Effector memory CD4-positive, alpha-beta T cell (primary cell): ENCODE measurements at regions not wholly inside any gene's neighbourhood (a gene's known extent, or its start where the extent isn't known, plus 50 kb on each side); places are given as distances from the start of the nearest gene placed in this dataset.

Experiments used
- DNase-seq, 3 donors: peaks; one replicate each; pipeline ENCODE4 v3.0.0-alpha.2; 2020
- H3K27ac ChIP-seq: 2 replicates; pipeline ENCODE4 v1.7.0; 2013; ENCODE audit warnings: mild to moderate bottlenecking, low read length, moderate library complexity; ENCODE audit not compliant: insufficient read depth, poor library complexity, severe bottlenecking
- H3K27me3 ChIP-seq: replicated peaks from 2 replicates; pipeline ENCODE4 v1.7.0; 2013; ENCODE audit warnings: mild to moderate bottlenecking, low read length; ENCODE audit not compliant: insufficient read depth, control insufficient read depth, poor library complexity, severe bottlenecking
- H3K36me3 ChIP-seq: 2 replicates; pipeline ENCODE4 v1.7.0; 2013; ENCODE audit warnings: mild to moderate bottlenecking, low read length, moderate library complexity; ENCODE audit not compliant: control insufficient read depth, insufficient read depth
- H3K4me1 ChIP-seq: 2 replicates; pipeline ENCODE4 v1.7.0; 2013; ENCODE audit warnings: low read length, mild to moderate bottlenecking; ENCODE audit not compliant: control insufficient read depth, insufficient read depth, poor library complexity, severe bottlenecking
- H3K4me3 ChIP-seq: 2 replicates; pipeline ENCODE4 v1.7.0; 2013; ENCODE audit warnings: low read length, low read depth, mild to moderate bottlenecking; ENCODE audit not compliant: insufficient read depth, poor library complexity, severe bottlenecking
- H3K9me3 ChIP-seq: 2 replicates; pipeline ENCODE4 v1.7.0; 2013; ENCODE audit warnings: mild to moderate bottlenecking, low read length, moderate library complexity; ENCODE audit not compliant: control insufficient read depth

DNA sequence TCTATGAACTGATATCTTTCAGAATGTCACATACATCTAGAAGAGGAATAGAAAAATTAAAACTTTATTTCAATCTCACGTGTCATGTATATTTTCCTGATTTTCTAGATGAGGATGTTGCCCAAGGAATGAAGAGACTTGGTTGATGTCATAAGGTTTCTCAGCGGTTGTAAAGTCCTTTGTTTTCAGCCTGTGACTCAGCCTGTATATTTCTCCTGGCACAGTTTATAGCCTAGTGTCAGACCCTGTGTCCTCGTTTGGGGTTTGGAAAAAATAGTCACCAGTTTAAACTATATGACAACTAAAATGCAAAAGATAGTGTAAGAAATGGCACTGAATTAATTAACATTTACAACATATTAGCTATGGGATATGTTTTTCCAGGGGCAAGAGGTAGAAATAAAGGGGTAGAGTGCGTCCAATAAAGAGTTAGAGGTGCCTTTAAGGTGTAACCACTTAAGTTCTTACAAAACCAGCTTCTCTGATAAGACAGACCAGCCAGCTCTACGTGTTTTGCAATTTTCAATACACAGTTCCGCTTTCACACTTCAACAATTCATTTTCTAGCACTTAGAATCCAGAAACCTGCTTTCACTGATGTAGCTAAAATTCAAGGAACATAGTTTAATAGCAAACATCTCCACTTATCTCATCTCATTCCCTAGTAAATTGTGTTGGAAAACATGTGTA is 1432.6 kb upstream of the TENM4 start:
- DNase-seq, result no peak
- no peak overlapping the region for H3K27ac ChIP-seq
- H3K27me3 ChIP-seq, result no peaks in the 10 kb centered on the region
- no peaks in the 10 kb centered on the region for H3K36me3 ChIP-seq
- H3K4me3 ChIP-seq, result no peak overlapping the region
- H3K9me3 ChIP-seq, result peaks cover 4% of the 10 kb centered on the region
- no peaks in the 10 kb centered on the region for H3K4me1 ChIP-seq

- Histone ChIP-seq H3K36me3 (no peaks in the 10 kb centered on the region), H3K4me3 (no peak overlapping the region), H3K27me3 (no peaks in the 10 kb centered on the region), H3K9me3 (peaks cover 4% of the 10 kb centered on the region), H3K4me1 (no peaks in the 10 kb centered on the region), H3K27ac (no peak overlapping the region)
- DNase-seq, result no peak
These were observed 1431.4 kb upstream of the TENM4 start for GRCh38 chr11:80872116-80872728.

- Histone ChIP-seq H3K9me3 (peaks cover 4% of the 10 kb centered on the region), H3K27ac (no peak overlapping the region), H3K4me3 (no peak overlapping the region), H3K36me3 (no peaks in the 10 kb centered on the region), H3K27me3 (no peaks in the 10 kb centered on the region), H3K4me1 (no peaks in the 10 kb centered on the region)
- no peak for DNase-seq
These were observed 1428.0 kb upstream of the TENM4 start for GRCh38 chr11:80868831-80869230.

DNA sequence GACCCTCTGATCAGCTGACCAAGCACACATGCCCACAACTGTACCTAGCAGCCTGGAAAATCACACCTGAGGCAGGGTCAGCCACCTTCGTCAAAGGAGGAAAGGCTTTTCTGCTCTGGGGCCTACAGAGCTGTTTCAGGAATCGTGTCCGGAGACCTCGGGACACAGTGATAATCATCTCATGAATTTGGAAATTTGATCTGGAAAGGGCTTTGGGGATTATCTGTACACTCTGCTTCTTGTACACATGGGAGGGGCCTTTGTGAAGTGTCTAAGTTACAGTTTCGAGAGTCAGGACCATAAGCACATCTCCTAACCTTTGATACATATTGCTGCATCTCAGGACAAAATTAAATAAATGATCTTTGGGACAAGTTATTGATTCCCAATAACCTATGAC is 1421.2 kb upstream of the TENM4 start:
- Histone ChIP-seq H3K27me3 (no peaks in the 10 kb centered on the region), H3K9me3 (no peaks in the 10 kb centered on the region), H3K27ac (no peak overlapping the region), H3K4me3 (no peak overlapping the region), H3K36me3 (no peaks in the 10 kb centered on the region), H3K4me1 (no peaks in the 10 kb centered on the region)
- DNase-seq, result no peak

DNA sequence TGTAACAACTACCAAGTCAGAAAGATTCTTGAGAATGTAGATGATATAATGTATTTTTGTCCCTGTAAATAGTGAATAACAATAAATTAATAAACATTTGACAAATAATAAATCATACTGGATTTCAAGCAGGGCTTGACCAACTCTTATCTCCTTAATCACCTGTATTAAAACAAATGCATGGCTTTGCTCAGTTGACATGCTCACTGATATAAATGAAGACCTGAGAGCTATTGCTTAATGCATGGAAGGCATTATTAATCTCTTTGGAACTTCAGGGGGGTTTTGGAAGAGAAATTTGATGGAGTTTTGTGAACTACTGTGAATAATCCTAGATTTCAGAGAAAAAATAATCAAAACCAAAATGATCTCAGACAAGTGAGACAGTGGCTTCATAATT is 1420.4 kb upstream of the TENM4 start:
- Histone ChIP-seq H3K27ac (no peak overlapping the region), H3K27me3 (no peaks in the 10 kb centered on the region), H3K4me3 (no peak overlapping the region), H3K4me1 (no peaks in the 10 kb centered on the region), H3K9me3 (no peaks in the 10 kb centered on the region), H3K36me3 (no peaks in the 10 kb centered on the region)
- DNase-seq, result no peak

- Histone ChIP-seq H3K9me3 (no peaks in the 10 kb centered on the region), H3K36me3 (no peaks in the 10 kb centered on the region), H3K4me1 (no peaks in the 10 kb centered on the region), H3K4me3 (no peak overlapping the region), H3K27me3 (no peaks in the 10 kb centered on the region), H3K27ac (no peak overlapping the region)
- no peak for DNase-seq
These were observed 1419.8 kb upstream of the TENM4 start for GRCh38 chr11:80860632-80861031.

- Histone ChIP-seq H3K9me3 (no peaks in the 10 kb centered on the region), H3K4me1 (no peaks in the 10 kb centered on the region), H3K27me3 (no peaks in the 10 kb centered on the region), H3K4me3 (no peak overlapping the region), H3K27ac (no peak overlapping the region), H3K36me3 (no peaks in the 10 kb centered on the region)
- no peak for DNase-seq
These were observed 1415.2 kb upstream of the TENM4 start for GRCh38 chr11:80856066-80856465.

- Histone ChIP-seq H3K4me3 (no peak overlapping the region), H3K4me1 (no peaks in the 10 kb centered on the region), H3K27me3 (no peaks in the 10 kb centered on the region), H3K36me3 (no peaks in the 10 kb centered on the region), H3K27ac (no peak overlapping the region), H3K9me3 (no peaks in the 10 kb centered on the region)
- DNase-seq, result no peak
These were observed 1414.6 kb upstream of the TENM4 start for GRCh38 chr11:80855426-80855825.

- no peak for DNase-seq
- Histone ChIP-seq H3K9me3 (no peaks in the 10 kb centered on the region), H3K27me3 (no peaks in the 10 kb centered on the region), H3K4me1 (no peaks in the 10 kb centered on the region), H3K27ac (no peak overlapping the region), H3K36me3 (no peaks in the 10 kb centered on the region), H3K4me3 (no peak overlapping the region)
These were observed 1408.4 kb upstream of the TENM4 start for GRCh38 chr11:80849253-80849652.

DNA sequence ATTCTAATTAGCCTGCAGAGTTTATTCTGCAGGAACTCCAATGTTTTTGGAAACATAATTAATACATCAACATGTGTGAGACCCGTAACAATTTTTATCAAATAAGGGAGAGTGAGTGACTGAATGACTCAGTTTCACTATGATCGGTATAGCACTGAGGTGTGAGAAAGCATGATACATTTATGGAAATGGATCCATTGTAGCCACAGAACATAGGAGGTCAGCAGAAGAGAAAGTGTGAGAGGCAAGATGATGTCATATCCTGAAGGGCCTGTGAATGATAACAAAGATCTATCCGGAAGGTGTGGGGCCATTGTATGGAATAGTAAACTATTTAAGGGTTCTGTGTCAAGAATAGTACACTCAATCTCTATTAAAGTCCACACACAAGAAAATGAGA is 1406.1 kb upstream of the TENM4 start:
- Histone ChIP-seq H3K36me3 (no peaks in the 10 kb centered on the region), H3K4me1 (no peaks in the 10 kb centered on the region), H3K27ac (no peak overlapping the region), H3K27me3 (no peaks in the 10 kb centered on the region), H3K4me3 (no peak overlapping the region), H3K9me3 (no peaks in the 10 kb centered on the region)
- no peak for DNase-seq
